HG03095 (cell line): ENCODE measurements at regions not wholly inside any gene's neighbourhood (a gene's known extent, or its start where the extent isn't known, plus 50 kb on each side); places are given as distances from the start of the nearest gene placed in this dataset.
A peak's percentile ranks its signal among the peaks of the same experiment; 100 is the strongest.
"Not testable (repeated sequence)": the region's sequence is repeated elsewhere in the genome, so short reads cannot be mapped to it uniquely, and the experiment has no call there.

Source experiments
- ATAC-seq: cut with Tn5 transposase; IDR thresholded peaks from one replicate; pipeline ENCODE4 v1.9.1; 2021; ENCODE audit warnings: moderate library complexity; ENCODE audit not compliant: unreplicated experiment

- no peak for ATAC-seq
These were observed 54.1 kb downstream of the FOXG1 start for GRCh38 chr14:28820677-28821076.

GRCh38 chr14:28821993-28822392, 55.4 kb downstream of the FOXG1 start:
- no peak for ATAC-seq

- ATAC-seq, result no peak
These were observed 56.7 kb downstream of the FOXG1 start for GRCh38 chr14:28823245-28823644.

- no peak for ATAC-seq
These were observed 63.5 kb downstream of the FOXG1 start for GRCh38 chr14:28830115-28830534.

- peak; percentile 93 for ATAC-seq
These were observed 64.5 kb downstream of the FOXG1 start for GRCh38 chr14:28831126-28831525.

GRCh38 chr14:28842569-28842968, 76.0 kb downstream of the FOXG1 start:
- ATAC-seq, result not testable (repeated sequence)

- no peak for ATAC-seq
These were observed 101.0 kb downstream of the FOXG1 start for GRCh38 chr14:28867571-28867970.

GRCh38 chr14:28870033-28870564, 103.5 kb downstream of the FOXG1 start:
- no peak for ATAC-seq

GRCh38 chr14:28875934-28876571, 109.5 kb downstream of the FOXG1 start:
- no peak for ATAC-seq

GRCh38 chr14:28876572-28876945, 110.0 kb downstream of the FOXG1 start:
- no peak for ATAC-seq

- no peak for ATAC-seq
These were observed 111.3 kb downstream of the FOXG1 start for GRCh38 chr14:28877923-28878322.

- ATAC-seq, result no peak
These were observed 113.0 kb downstream of the FOXG1 start for GRCh38 chr14:28879573-28879996.

GRCh38 chr14:28886940-28887339, 120.4 kb downstream of the FOXG1 start:
- no peak for ATAC-seq

GRCh38 chr14:28895389-28895788, 128.8 kb downstream of the FOXG1 start:
- no peak for ATAC-seq

- ATAC-seq, result no peak
These were observed 129.8 kb downstream of the FOXG1 start for GRCh38 chr14:28896337-28896736.

GRCh38 chr14:28901631-28902030, 135.0 kb downstream of the FOXG1 start:
- no peak for ATAC-seq

GRCh38 chr14:28902930-28903329, 136.3 kb downstream of the FOXG1 start:
- ATAC-seq, result no peak

- ATAC-seq, result no peak
These were observed 144.9 kb downstream of the FOXG1 start for GRCh38 chr14:28911521-28911920.

- ATAC-seq, result no peak
These were observed 146.5 kb downstream of the FOXG1 start for GRCh38 chr14:28913056-28913455.

- no peak for ATAC-seq
These were observed 159.5 kb downstream of the FOXG1 start for GRCh38 chr14:28926122-28926521.

GRCh38 chr14:28931999-28932398, 165.4 kb downstream of the FOXG1 start:
- no peak for ATAC-seq

- ATAC-seq, result no peak
These were observed 170.0 kb downstream of the FOXG1 start for GRCh38 chr14:28936601-28937000.

- no peak for ATAC-seq
These were observed 175.2 kb downstream of the FOXG1 start for GRCh38 chr14:28941758-28942157.
